GM18511 (cell line): ENCODE measurements at regions not wholly inside any gene's neighbourhood (a gene's known extent, or its start where the extent isn't known, plus 50 kb on each side); places are given as distances from the start of the nearest gene placed in this dataset.

Experiments
- ATAC-seq: cut with Tn5 transposase; IDR thresholded peaks from one replicate; pipeline ENCODE4 v1.9.1; 2021; ENCODE audit warnings: mild to moderate bottlenecking, moderate library complexity; ENCODE audit not compliant: unreplicated experiment

GRCh38 chr16:7103056-7103455, 229.6 kb upstream of the RBFOX1 start:
- ATAC-seq, result no peak

DNA sequence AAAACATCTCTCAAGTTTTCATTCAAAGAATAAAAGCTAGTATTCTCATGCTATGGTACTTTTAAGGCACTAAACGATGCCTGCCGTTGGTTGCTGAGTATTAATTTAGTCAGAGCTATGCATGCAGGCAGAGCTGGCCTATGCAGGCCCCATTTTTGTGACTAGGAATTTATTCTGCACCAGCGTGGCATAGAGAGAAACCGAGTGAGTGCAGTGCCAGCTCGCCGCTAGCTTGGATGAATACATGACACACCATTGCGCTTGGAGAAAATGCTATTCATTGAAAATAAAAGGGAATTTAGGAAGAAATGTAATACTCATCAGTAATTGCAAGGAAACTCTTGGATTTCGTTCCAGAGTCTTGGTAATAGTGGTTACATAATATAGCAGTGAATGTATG, 231.6 kb upstream of the RBFOX1 start:
- ATAC-seq, result no peak

DNA sequence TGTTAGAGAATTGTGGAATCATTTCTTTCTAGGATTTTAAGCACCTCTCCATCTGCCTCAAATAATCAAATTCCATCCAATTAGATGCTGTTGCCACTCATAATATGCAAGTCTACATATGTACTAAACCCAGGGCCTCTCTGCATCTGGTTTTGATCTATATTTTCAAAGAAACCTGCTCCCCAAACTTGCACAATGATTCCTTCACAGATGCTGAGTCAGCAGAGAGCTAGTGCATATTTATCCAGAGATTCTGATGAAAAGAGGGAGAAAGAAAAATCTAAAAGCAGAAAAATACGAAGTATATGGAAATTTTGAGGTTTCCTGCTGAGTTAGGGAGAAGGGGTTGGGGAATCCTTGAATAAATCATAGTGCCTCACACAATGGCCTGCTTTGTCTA, 235.1 kb upstream of the RBFOX1 start:
- ATAC-seq, result no peak

- ATAC-seq, result no peak
Measured at GRCh38 chr16:7093511-7093910, 239.1 kb upstream of the RBFOX1 start.

DNA sequence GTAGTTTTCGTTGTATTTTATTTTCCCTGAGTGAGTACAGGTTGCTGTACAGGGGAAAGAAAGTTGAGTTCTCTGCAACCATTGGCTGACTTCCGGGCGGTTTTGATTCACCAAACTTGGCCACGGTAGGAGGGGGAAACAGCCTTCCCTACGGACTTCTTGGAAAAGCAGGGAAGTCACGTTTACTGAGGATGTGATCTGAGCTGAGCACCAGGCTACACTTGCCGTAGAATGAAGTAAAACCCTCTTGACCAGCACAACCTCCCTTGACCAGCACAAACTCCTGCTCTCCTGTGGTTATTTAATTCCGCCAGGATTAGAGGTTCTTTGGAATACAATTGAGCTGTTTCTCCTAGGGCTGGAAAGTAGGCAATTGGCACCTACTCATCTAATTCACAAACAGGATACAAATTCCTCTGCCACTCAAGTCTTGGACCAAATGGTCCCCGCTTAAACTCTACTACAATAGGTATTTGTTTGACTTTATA, 242.0 kb upstream of the RBFOX1 start:
- no peak for ATAC-seq

DNA sequence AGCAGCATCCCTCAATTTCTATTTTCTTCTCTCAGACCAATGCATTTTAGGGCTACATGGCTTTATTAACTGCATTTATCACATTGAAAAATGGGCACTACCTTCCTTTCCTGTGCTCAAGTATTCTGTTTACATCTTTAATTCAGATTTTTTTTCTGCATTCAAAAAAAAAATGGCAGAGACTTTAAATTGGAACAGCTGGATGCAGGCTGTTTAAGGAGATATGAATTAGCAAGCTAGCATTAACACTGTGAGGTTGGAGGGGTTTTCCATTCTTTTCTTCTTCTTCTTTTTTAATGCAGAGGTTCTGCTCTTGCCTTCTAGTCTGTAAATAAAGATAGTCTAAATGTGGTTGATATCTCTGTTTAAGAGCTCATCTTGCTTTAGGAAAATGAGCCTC, 242.9 kb upstream of the RBFOX1 start:
- no peak for ATAC-seq

DNA sequence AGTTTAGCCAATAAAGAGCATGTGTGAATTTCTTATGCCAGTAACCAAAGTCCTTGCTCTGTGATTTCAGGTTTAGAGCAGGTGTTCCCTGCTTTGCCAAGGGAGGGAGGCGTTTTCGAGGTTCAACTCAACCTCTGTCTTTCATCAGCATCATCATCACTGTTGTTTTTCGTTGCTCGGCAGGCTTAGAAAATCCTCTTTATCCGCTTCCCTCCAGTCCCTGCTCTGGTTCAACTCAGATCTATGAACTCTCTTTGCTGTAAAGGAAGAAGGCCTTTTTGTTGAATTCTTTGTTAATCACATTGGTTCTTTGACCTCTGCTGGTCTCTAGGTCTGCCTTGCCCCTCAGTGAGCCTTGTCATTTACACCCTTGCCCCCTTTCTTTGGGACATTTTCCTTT, 243.9 kb upstream of the RBFOX1 start:
- no peak for ATAC-seq

DNA sequence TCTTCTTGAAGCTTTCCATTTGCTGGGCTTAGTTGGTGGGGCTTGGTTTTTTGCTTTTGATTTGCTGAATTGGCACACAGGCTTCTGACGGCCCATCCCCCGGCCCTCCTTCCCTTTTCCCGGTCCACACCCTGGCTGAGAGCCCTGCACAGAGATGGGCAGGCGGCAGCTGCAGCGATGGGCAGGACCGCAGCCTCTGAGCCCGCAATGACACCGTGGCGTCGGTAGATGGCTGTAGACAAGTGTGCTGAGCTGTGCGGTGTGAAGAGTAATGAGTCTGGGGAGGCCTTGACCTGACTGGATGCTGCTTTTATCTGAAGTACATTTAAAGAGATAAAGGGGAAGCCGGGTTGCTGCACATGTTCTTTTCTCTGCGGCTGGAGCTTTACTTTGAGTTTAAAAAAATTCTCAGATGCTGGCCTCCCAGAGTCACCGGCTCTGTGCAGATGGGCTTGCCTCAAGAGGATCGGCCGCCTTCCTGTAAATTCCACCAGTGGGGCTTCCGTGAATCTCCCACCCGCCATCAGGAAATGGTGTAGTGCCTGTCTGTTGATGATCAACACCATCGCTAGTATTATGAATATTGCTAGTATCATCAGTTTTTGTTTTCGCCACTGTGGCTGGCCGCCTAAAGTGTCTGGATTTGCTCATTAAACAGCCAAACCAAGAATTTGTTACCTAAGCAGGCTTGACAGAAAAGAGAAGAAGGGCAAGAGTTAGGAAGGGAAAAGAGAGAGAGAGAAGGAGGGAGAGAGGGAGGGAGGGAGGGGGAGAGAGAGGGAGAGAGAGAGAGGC, 245.6 kb upstream of the RBFOX1 start:
- no peak for ATAC-seq

GRCh38 chr16:7085776-7086175, 246.9 kb upstream of the RBFOX1 start:
- ATAC-seq, result no peak

GRCh38 chr16:7083096-7083495, 249.5 kb upstream of the RBFOX1 start:
- ATAC-seq, result no peak

DNA sequence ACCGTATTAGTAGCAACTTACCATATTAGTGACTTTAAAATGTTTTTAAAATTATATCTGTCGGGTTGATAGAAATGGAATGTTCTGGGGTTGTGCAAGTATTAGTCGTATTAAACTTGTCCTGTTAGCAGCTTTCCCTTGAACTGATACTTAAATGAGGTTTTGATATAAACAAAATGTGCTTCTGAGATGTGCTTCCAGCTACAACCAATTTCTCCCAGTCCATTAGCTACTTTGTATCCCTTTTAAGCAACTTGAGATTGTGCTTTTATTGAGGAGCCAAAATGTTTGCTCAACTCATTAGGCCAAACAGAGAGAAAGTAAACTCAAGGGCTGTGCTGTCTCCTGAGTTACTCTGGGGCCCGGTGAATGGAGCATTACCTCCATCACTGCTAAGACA, 255.0 kb upstream of the RBFOX1 start:
- ATAC-seq, result no peak

GRCh38 chr16:7074715-7075114, 257.9 kb upstream of the RBFOX1 start:
- no peak for ATAC-seq

GRCh38 chr16:7057458-7057857, 275.2 kb upstream of the RBFOX1 start:
- no peak for ATAC-seq

DNA sequence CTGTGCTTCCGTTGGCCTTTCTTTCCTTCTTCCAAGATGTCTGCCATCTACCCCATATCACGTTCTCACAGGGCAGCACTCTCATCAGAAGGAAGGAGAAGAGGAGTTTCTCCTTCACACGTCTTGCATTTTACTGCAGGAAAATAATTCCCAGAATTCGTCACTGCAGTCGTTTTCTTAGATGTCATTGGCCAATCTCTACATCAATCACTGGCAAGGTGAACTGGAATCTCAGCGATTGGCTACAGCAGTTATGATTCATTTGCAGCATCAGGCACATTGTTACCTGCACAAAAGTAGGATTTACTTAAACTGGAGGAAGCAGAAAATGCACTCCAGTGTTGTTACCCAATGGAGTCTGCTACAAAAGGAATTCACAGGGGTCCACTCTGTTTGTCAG, 277.2 kb upstream of the RBFOX1 start:
- no peak for ATAC-seq

GRCh38 chr16:7051591-7052349, 280.9 kb upstream of the RBFOX1 start:
- ATAC-seq, result no peak

DNA sequence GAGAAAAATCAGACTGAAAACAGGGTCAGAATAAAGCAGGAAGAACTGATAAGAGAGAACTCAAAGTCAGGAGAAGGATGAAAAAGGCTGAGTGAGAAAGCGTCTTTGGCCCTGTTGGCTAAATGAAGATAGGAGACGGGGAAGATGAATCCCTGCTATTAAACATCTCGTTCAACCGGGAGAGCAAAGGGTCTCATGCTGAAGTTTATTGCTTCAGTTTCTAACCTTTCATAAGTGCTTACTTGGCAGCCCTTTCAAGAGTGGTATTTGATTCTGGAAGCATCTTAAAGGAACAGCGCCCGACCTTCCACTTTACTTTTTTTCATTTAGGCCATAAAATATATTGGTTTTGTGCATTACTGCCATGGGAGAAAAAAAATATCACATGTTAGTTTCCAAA, 288.3 kb upstream of the RBFOX1 start:
- ATAC-seq, result no peak

DNA sequence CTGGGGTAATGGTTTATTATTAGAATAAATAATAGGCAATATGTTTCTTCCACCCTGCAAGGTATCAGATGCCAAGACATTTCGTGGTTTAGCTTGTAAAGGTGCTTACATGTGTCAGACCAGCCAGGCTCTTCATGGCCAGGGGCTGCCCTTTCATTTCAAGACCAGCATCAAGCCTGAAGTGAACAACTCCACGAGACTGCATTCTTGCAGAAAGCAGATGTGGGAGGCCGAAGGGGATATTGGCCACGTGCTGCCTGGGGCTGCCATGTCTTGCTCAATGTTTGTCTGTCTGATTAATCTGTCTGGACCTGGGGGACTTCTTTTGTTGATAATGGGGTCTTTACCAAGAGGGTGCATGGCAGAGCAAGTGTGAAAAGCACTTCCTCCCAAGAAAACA, 294.2 kb upstream of the RBFOX1 start:
- ATAC-seq, result no peak

DNA sequence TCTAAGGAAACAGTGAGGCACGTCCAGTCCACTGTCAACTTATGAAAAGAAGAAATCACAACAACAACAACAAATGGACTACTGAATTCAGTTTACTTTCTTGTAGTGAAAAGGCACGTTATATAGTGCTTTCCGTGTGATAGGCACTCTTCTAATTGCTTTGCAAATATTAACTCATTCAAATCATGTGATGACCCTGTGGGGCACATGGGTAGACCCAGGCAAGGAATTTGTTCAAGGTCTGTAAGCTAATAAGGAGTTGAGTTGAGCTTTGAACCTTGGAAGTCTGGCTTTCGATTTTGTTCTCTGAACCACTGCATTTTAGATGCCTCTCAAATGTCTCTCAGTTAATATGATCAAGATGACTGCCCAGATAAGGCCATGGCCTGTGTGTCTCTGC, 295.1 kb upstream of the RBFOX1 start:
- no peak for ATAC-seq

DNA sequence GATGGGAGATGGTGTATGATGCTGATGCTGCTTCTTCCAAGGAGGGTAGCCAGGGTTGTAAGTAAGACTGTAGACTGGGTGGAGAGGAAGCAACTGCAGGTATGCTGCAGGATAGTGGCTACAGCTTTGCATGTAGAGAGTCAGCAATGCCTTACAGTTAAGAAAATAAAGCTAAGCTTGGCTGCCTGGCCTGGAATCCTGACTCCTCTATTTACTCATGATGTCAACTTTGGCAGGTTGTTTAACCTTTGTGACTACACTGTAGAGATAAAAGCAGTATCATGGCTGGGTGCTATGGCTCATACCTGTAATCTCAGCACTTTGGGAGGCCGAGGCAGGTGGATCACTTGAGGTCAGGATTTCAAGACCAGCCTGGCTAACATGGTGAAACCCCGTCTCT, 301.6 kb upstream of the RBFOX1 start:
- no peak for ATAC-seq

- ATAC-seq, result no peak
Measured at GRCh38 chr16:7027401-7027800, 305.2 kb upstream of the RBFOX1 start.

DNA sequence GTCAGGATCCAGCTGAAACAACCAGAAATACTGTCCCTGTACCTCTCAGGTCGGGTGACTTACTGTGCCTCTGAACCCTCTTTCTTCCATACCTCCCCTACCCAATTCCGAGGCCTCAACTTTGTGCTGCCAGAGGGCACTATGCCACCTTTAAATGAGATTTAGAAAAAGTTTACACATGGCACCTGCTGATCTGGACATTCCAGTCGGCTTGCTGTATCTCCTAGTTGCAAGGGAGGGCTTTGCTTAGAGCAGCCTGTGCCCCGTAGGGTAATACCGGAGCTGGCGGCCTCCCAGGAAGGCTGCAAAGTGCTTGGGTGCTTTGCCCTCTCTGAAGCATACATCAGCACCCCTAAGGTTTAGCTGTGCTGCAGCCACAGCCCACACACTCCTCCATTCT, 306.0 kb upstream of the RBFOX1 start:
- ATAC-seq, result no peak

DNA sequence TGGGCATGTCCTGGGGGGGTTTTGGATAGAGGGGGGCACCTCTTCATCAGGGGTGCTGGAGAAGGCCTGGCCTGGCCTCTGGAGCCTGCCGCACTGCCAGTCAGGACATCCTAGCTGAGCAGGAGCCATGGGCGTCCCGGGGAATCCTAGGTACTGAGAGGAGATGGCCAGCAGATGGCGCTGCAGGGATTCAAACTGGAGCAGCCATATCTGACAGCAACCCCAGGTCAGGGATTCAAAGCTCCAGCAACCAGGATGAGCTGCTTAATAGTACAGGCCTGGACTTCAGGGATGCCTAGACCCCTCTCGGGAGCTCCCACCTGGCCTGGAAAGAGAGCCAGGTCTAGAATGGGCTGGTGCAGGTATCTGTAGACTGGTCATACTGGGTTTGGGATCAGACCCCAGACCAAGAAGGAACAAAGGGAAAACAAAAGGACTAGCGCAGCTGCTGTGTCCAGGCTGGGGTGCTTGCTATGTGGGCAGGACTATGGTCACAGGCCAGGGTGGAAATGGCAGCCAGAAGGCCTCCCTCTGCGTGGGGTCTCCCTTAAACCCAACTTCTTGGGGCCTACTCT, 306.9 kb upstream of the RBFOX1 start:
- ATAC-seq, result no peak
